Neural cell (in vitro differentiated cells): ENCODE measurements at regions not wholly inside any gene's neighbourhood (a gene's known extent, or its start where the extent isn't known, plus 50 kb on each side); places are given as distances from the start of the nearest gene placed in this dataset.

ENCODE experiments used
- H2AFZ ChIP-seq: fragments of 200-600, 300-800 bp; sonication (generic), shearing (Covaris generic); 2 replicates; pipeline ENCODE4 v1.6.0; 2014; ENCODE audit warnings: low read depth, mild to moderate bottlenecking, antibody characterized with exemption, low read length, moderate library complexity
- H3F3A ChIP-seq: fragments of 200-600 bp; shearing (Covaris generic); 2 replicates; pipeline ENCODE4 v1.6.1; 2016; ENCODE audit warnings: mild to moderate bottlenecking, moderate library complexity, mixed read lengths, antibody characterized with exemption, low read length; ENCODE audit not compliant: insufficient read depth, poor library complexity, severe bottlenecking
- H3K27ac ChIP-seq: fragments of 200-600, 300-800 bp; sonication (generic), shearing (Covaris generic); 2 replicates; pipeline ENCODE4 v1.5.1; 2014; ENCODE audit warnings: mild to moderate bottlenecking, low read length, moderate library complexity
- H3K27me3 ChIP-seq: fragments of 300-800, 200-600 bp; sonication (generic), shearing (Covaris generic); 2 replicates; pipeline ENCODE4 v1.6.0; 2014; ENCODE audit warnings: mild to moderate bottlenecking, low read depth, low read length, moderate library complexity; ENCODE audit not compliant: insufficient read depth
- H3K36me3 ChIP-seq: fragments of 300-800, 200-600 bp; sonication (generic), shearing (Covaris generic); 2 replicates; pipeline ENCODE4 v1.5.1; 2014; ENCODE audit warnings: mild to moderate bottlenecking, antibody characterized with exemption, low read length, moderate library complexity; ENCODE audit not compliant: insufficient read depth
- H3K4me2 ChIP-seq: fragments of 300-800, 200-600 bp; sonication (generic), shearing (Covaris generic); 2 replicates; pipeline ENCODE4 v1.6.0; 2014; ENCODE audit warnings: mild to moderate bottlenecking, low read length
- H3K4me3 ChIP-seq: fragments of 300-800, 200-600 bp; sonication (generic), shearing (Covaris generic); 2 replicates; pipeline ENCODE4 v1.5.1; 2014; ENCODE audit warnings: mild to moderate bottlenecking, low read length, moderate library complexity
- H3K79me2 ChIP-seq: fragments of 200-600 bp; shearing (Covaris generic); replicated peaks from 2 replicates; pipeline ENCODE4 v1.6.0; 2014; ENCODE audit warnings: mild to moderate bottlenecking, low read length, moderate library complexity; ENCODE audit not compliant: insufficient read depth
- H3K9ac ChIP-seq: fragments of 300-800, 200-600 bp; sonication (generic), shearing (Covaris generic); 2 replicates; pipeline ENCODE4 v1.6.1; 2016; ENCODE audit warnings: mild to moderate bottlenecking, low read length, mixed read lengths
- H3K9me2 ChIP-seq: fragments of 200-600 bp; shearing (Covaris generic); 2 replicates; pipeline ENCODE4 v1.6.1; 2016; ENCODE audit warnings: mild to moderate bottlenecking, low read length, mixed read lengths; ENCODE audit not compliant: insufficient read depth
- H3K9me3 ChIP-seq: fragments of 200-600, 300-800 bp; sonication (generic), shearing (Covaris generic); 2 replicates; pipeline ENCODE4 v1.6.1; 2016; ENCODE audit warnings: mild to moderate bottlenecking, mixed run types, low read length, moderate library complexity, mixed read lengths
- H4K20me1 ChIP-seq: fragments of 200-600 bp; shearing (Covaris generic); 2 replicates; pipeline ENCODE4 v1.6.1; 2016; ENCODE audit warnings: mild to moderate bottlenecking, mixed run types; ENCODE audit not compliant: insufficient read depth
- CTCF ChIP-seq: fragments of 450-650 bp; IDR thresholded peaks from 2 replicates; pipeline ENCODE4 v1.5.1; 2014; ENCODE audit warnings: antibody characterized with exemption, mild to moderate bottlenecking, moderate library complexity; ENCODE audit not compliant: poor library complexity, severe bottlenecking
- EP300 ChIP-seq: fragments of 450-650 bp; conservative IDR thresholded peaks from 2 replicates; pipeline ENCODE4 v1.6.1; 2014; ENCODE audit warnings: antibody characterized with exemption, mild to moderate bottlenecking, moderate library complexity; ENCODE audit not compliant: poor library complexity, severe bottlenecking
- EZH2 ChIP-seq: fragments of 200-600, 300-800 bp; shearing (Covaris generic), sonication (generic); IDR thresholded peaks from 2 replicates; pipeline ENCODE4 v1.6.1; 2014; ENCODE audit warnings: antibody characterized with exemption, low read length, borderline replicate concordance, mild to moderate bottlenecking; ENCODE audit not compliant: insufficient read depth, poor library complexity, severe bottlenecking
- MXI1 ChIP-seq: fragments of 450-650 bp; conservative IDR thresholded peaks from 2 replicates; pipeline ENCODE4 v1.6.1; 2014; ENCODE audit warnings: antibody characterized with exemption, mild to moderate bottlenecking; ENCODE audit not compliant: poor library complexity, severe bottlenecking
- POLR2AphosphoS5 ChIP-seq: IDR thresholded peaks from 2 replicates; pipeline ENCODE4 v1.6.1; 2012
- RAD21 ChIP-seq: fragments of 450-650 bp; conservative IDR thresholded peaks from 2 replicates; pipeline ENCODE4 v1.6.1; 2014; ENCODE audit warnings: antibody characterized with exemption, mild to moderate bottlenecking, moderate library complexity
- REST ChIP-seq: IDR thresholded peaks from 2 replicates; pipeline ENCODE4 v1.6.1; 2012; ENCODE audit warnings: borderline replicate concordance
- SMC3 ChIP-seq: fragments of 450-650 bp; conservative IDR thresholded peaks from 2 replicates; pipeline ENCODE4 v1.6.1; 2014; ENCODE audit warnings: antibody characterized with exemption, mild to moderate bottlenecking, moderate library complexity; ENCODE audit not compliant: poor library complexity
- TAF1 ChIP-seq: IDR thresholded peaks from 2 replicates; pipeline ENCODE4 v1.6.1; 2012; ENCODE audit warnings: low read depth

- Histone ChIP-seq H3K4me3 (no peak overlapping the region), H3K9me2 (no peaks in the 10 kb centered on the region), H3K79me2 (no peaks in the 10 kb centered on the region), H3K27me3 (no peaks in the 10 kb centered on the region), H3F3A (no peaks in the 10 kb centered on the region), H4K20me1 (no peaks in the 10 kb centered on the region), H3K9me3 (no peaks in the 10 kb centered on the region), H3K36me3 (no peaks in the 10 kb centered on the region), H2AFZ (no peak overlapping the region), H3K27ac (no peak overlapping the region), H3K9ac (no peak overlapping the region), H3K4me2 (no peak overlapping the region)
- TF ChIP-seq EZH2 (no peak), EP300 (no peak), REST (no peak), MXI1 (no peak), TAF1 (no peak), RAD21 (no peak), CTCF (no peak)
Measured at GRCh38 chr5:39877479-39877878, 452.7 kb upstream of the DAB2 start.

- no peak overlapping the region for H3K4me2 ChIP-seq
- H3K9ac ChIP-seq, result no peak overlapping the region
- H2AFZ ChIP-seq, result no peak overlapping the region
- H3K36me3 ChIP-seq, result no peaks in the 10 kb centered on the region
- TF ChIP-seq POLR2AphosphoS5, result no peak
- TF ChIP-seq SMC3, result no peak
- no peak for TF ChIP-seq RAD21
- TF ChIP-seq CTCF, result no peak
- no peak for TF ChIP-seq EP300
- TF ChIP-seq REST, result no peak
- TF ChIP-seq TAF1, result no peak
- no peak for TF ChIP-seq MXI1
- no peak for TF ChIP-seq EZH2
- no peaks in the 10 kb centered on the region for H3K79me2 ChIP-seq
- no peak overlapping the region for H3K4me3 ChIP-seq
- H3K9me3 ChIP-seq, result no peaks in the 10 kb centered on the region
- no peaks in the 10 kb centered on the region for H3K27me3 ChIP-seq
- H3K27ac ChIP-seq, result no peak overlapping the region
- H3K9me2 ChIP-seq, result no peaks in the 10 kb centered on the region
- H4K20me1 ChIP-seq, result no peaks in the 10 kb centered on the region
- no peaks in the 10 kb centered on the region for H3F3A ChIP-seq
Measured at GRCh38 chr5:39876146-39876545, 451.4 kb upstream of the DAB2 start.
